ENCODE measurements at regions not wholly inside any gene's neighbourhood (a gene's known extent, or its start where the extent isn't known, plus 50 kb on each side); places are given as distances from the start of the nearest gene placed in this dataset.

- 58% methylated on average over 16 of the region's 16 CpGs for WGBS
- Histone ChIP-seq H3K36me3 (ENCODE audit: insufficient read depth) (no peaks in the 10 kb centered on the region), H3K27ac (ENCODE audit: low read depth) (no peak overlapping the region), H3K4me1 (ENCODE audit: insufficient read depth) (no peaks in the 10 kb centered on the region), H3K4me3 (ENCODE audit: low read depth, low read length) (no peak overlapping the region)
- DNase-seq (ENCODE audit: extremely low spot score), result no peak
Measured at GRCh38 chr1:4027492-4028138, 127.5 kb upstream of the C1orf174 start.

- H3K4me1 ChIP-seq (ENCODE audit: insufficient read depth), result no peaks in the 10 kb centered on the region
- no peak overlapping the region for H3K4me3 ChIP-seq (ENCODE audit: low read depth, low read length)
- DNase-seq (ENCODE audit: extremely low spot score), result no peak
- WGBS, result 87% methylated on average over 6 of the region's 6 CpGs
- H3K27ac ChIP-seq (ENCODE audit: low read depth), result no peak overlapping the region
- H3K36me3 ChIP-seq (ENCODE audit: insufficient read depth), result no peaks in the 10 kb centered on the region
Measured at GRCh38 chr1:4028139-4028501, 128.0 kb upstream of the C1orf174 start.

GRCh38 chr1:4029376-4029775, 129.3 kb upstream of the C1orf174 start:
- Histone ChIP-seq H3K4me3 (ENCODE audit: low read depth, low read length) (no peak overlapping the region), H3K4me1 (ENCODE audit: insufficient read depth) (no peaks in the 10 kb centered on the region), H3K36me3 (ENCODE audit: insufficient read depth) (no peaks in the 10 kb centered on the region), H3K27ac (ENCODE audit: low read depth) (no peak overlapping the region)
- DNase-seq (ENCODE audit: extremely low spot score), result no peak

- WGBS, result 51% methylated on average over 6 of the region's 6 CpGs
Measured at GRCh38 chr1:4032571-4032970, 132.5 kb upstream of the C1orf174 start.

GRCh38 chr1:4033129-4033676, 133.1 kb upstream of the C1orf174 start:
- Histone ChIP-seq H3K27ac (ENCODE audit: low read depth) (no peak overlapping the region), H3K4me3 (ENCODE audit: low read depth, low read length) (no peak overlapping the region), H3K36me3 (ENCODE audit: insufficient read depth) (no peaks in the 10 kb centered on the region), H3K4me1 (ENCODE audit: insufficient read depth) (no peaks in the 10 kb centered on the region)
- WGBS, result 62% methylated on average over 14 of the region's 14 CpGs
- no peak for DNase-seq (ENCODE audit: extremely low spot score)

More at GRCh38 chr1:4032571-4032970, 132.5 kb upstream of the C1orf174 start:
- Histone ChIP-seq H3K36me3 (ENCODE audit: insufficient read depth) (no peaks in the 10 kb centered on the region), H3K4me3 (ENCODE audit: low read depth, low read length) (no peak overlapping the region), H3K27ac (ENCODE audit: low read depth) (no peak overlapping the region), H3K4me1 (ENCODE audit: insufficient read depth) (no peaks in the 10 kb centered on the region)
- no peak for DNase-seq (ENCODE audit: extremely low spot score)

- Histone ChIP-seq H3K4me3 (ENCODE audit: low read depth, low read length) (no peak overlapping the region), H3K36me3 (ENCODE audit: insufficient read depth) (no peaks in the 10 kb centered on the region), H3K4me1 (ENCODE audit: insufficient read depth) (no peaks in the 10 kb centered on the region), H3K27ac (ENCODE audit: low read depth) (no peak overlapping the region)
- DNase-seq (ENCODE audit: extremely low spot score), result no peak
- WGBS, result 52% methylated on average over 8 of the region's 8 CpGs
Measured at GRCh38 chr1:4033713-4034112, 133.6 kb upstream of the C1orf174 start.

- H3K36me3 ChIP-seq (ENCODE audit: insufficient read depth), result no peaks in the 10 kb centered on the region
- H3K4me3 ChIP-seq (ENCODE audit: low read depth, low read length), result no peak overlapping the region
- no peak overlapping the region for H3K27ac ChIP-seq (ENCODE audit: low read depth)
- 62% methylated on average over 8 of the region's 8 CpGs for WGBS
- no peaks in the 10 kb centered on the region for H3K4me1 ChIP-seq (ENCODE audit: insufficient read depth)
- DNase-seq (ENCODE audit: extremely low spot score), result no peak
Measured at GRCh38 chr1:4034318-4034887, 134.3 kb upstream of the C1orf174 start.

GRCh38 chr1:4044967-4045366, 144.9 kb upstream of the C1orf174 start:
- no peaks in the 10 kb centered on the region for H3K4me1 ChIP-seq (ENCODE audit: insufficient read depth)
- H3K36me3 ChIP-seq (ENCODE audit: insufficient read depth), result no peaks in the 10 kb centered on the region
- 62% methylated on average over 5 of the region's 5 CpGs for WGBS
- no peak for DNase-seq (ENCODE audit: extremely low spot score)
- no peak overlapping the region for H3K27ac ChIP-seq (ENCODE audit: low read depth)
- no peak overlapping the region for H3K4me3 ChIP-seq (ENCODE audit: low read depth, low read length)

GRCh38 chr1:4045397-4046010, 145.4 kb upstream of the C1orf174 start:
- no peak overlapping the region for H3K4me3 ChIP-seq (ENCODE audit: low read depth, low read length)
- WGBS, result 71% methylated on average over 5 of the region's 5 CpGs
- no peaks in the 10 kb centered on the region for H3K36me3 ChIP-seq (ENCODE audit: insufficient read depth)
- H3K4me1 ChIP-seq (ENCODE audit: insufficient read depth), result no peaks in the 10 kb centered on the region
- H3K27ac ChIP-seq (ENCODE audit: low read depth), result no peak overlapping the region
- DNase-seq (ENCODE audit: extremely low spot score), result no peak

- WGBS, result 54% methylated on average over 5 of the region's 5 CpGs
- H3K27ac ChIP-seq (ENCODE audit: low read depth), result no peak overlapping the region
- H3K4me3 ChIP-seq (ENCODE audit: low read depth, low read length), result no peak overlapping the region
- no peak for DNase-seq (ENCODE audit: extremely low spot score)
- H3K36me3 ChIP-seq (ENCODE audit: insufficient read depth), result no peaks in the 10 kb centered on the region
- H3K4me1 ChIP-seq (ENCODE audit: insufficient read depth), result no peaks in the 10 kb centered on the region
Measured at GRCh38 chr1:4046836-4047461, 146.9 kb upstream of the C1orf174 start.

- Histone ChIP-seq H3K36me3 (ENCODE audit: insufficient read depth) (no peaks in the 10 kb centered on the region), H3K27ac (ENCODE audit: low read depth) (no peak overlapping the region), H3K4me3 (ENCODE audit: low read depth, low read length) (no peak overlapping the region), H3K4me1 (ENCODE audit: insufficient read depth) (no peaks in the 10 kb centered on the region)
- DNase-seq (ENCODE audit: extremely low spot score), result no peak
- 81% methylated on average over 7 of the region's 7 CpGs for WGBS
Measured at GRCh38 chr1:4047666-4048065, 147.6 kb upstream of the C1orf174 start.

- H3K27ac ChIP-seq (ENCODE audit: low read depth), result no peak overlapping the region
- no peak for DNase-seq (ENCODE audit: extremely low spot score)
- no peaks in the 10 kb centered on the region for H3K4me1 ChIP-seq (ENCODE audit: insufficient read depth)
- H3K4me3 ChIP-seq (ENCODE audit: low read depth, low read length), result no peak overlapping the region
- H3K36me3 ChIP-seq (ENCODE audit: insufficient read depth), result no peaks in the 10 kb centered on the region
- 75% methylated on average over 14 of the region's 14 CpGs for WGBS
Measured at GRCh38 chr1:4048076-4048475, 148.0 kb upstream of the C1orf174 start.

GRCh38 chr1:4048921-4049320, 148.8 kb upstream of the C1orf174 start:
- H3K36me3 ChIP-seq (ENCODE audit: insufficient read depth), result no peaks in the 10 kb centered on the region
- whole genome bisulfite sequencing, result 78% methylated on average over 9 of the region's 9 CpGs
- no peak overlapping the region for H3K27ac ChIP-seq (ENCODE audit: low read depth)
- DNase-seq (ENCODE audit: extremely low spot score), result no peak
- no peak overlapping the region for H3K4me3 ChIP-seq (ENCODE audit: low read depth, low read length)
- H3K4me1 ChIP-seq (ENCODE audit: insufficient read depth), result no peaks in the 10 kb centered on the region

GRCh38 chr1:4050998-4051397, 150.9 kb upstream of the C1orf174 start:
- Histone ChIP-seq H3K4me1 (ENCODE audit: insufficient read depth) (no peaks in the 10 kb centered on the region), H3K4me3 (ENCODE audit: low read depth, low read length) (no peak overlapping the region), H3K36me3 (ENCODE audit: insufficient read depth) (no peaks in the 10 kb centered on the region), H3K27ac (ENCODE audit: low read depth) (no peak overlapping the region)
- WGBS, result 84% methylated on average over 12 of the region's 12 CpGs
- no peak for DNase-seq (ENCODE audit: extremely low spot score)

All from urinary bladder (tissue), 3 donors.